Stomach smooth muscle (tissue), 2 donors: ENCODE measurements at regions not wholly inside any gene's neighbourhood (a gene's known extent, or its start where the extent isn't known, plus 50 kb on each side); places are given as distances from the start of the nearest gene placed in this dataset.
"Not testable (repeated sequence)": the region's sequence is repeated elsewhere in the genome, so short reads cannot be mapped to it uniquely, and the experiment has no call there.

Experiments
- H3K27ac ChIP-seq: one replicate; pipeline ENCODE4 v1.7.0; 2013; ENCODE audit warnings: mild to moderate bottlenecking, low read length, inconsistent platforms
- H3K27me3 ChIP-seq, 2 donors: one replicate each; pipeline ENCODE4 v1.7.0; 2013; ENCODE audit warnings: low read length in 2 of 2; ENCODE audit not compliant: insufficient read depth in 2 of 2, control insufficient read depth in 1 of 2
- H3K36me3 ChIP-seq, 2 donors: one replicate each; pipeline ENCODE4 v1.7.0; 2013; ENCODE audit warnings: low read length in 2 of 2; ENCODE audit not compliant: control insufficient read depth in 2 of 2, insufficient read depth in 2 of 2
- H3K4me1 ChIP-seq: one replicate; pipeline ENCODE4 v1.7.0; 2013; ENCODE audit warnings: low read length; ENCODE audit not compliant: control insufficient read depth, insufficient read depth
- H3K4me3 ChIP-seq, 2 donors: one replicate each; pipeline ENCODE4 v1.7.0; 2013; ENCODE audit warnings: low read length in 2 of 2
- H3K9ac ChIP-seq, 2 donors: one replicate each; pipeline ENCODE4 v1.7.0; 2013; ENCODE audit warnings: low read length in 2 of 2, mild to moderate bottlenecking in 1 of 2
- H3K9me3 ChIP-seq, 2 donors: one replicate each; pipeline ENCODE4 v1.7.0; 2013; ENCODE audit warnings: low read length in 2 of 2; ENCODE audit not compliant: control insufficient read depth in 2 of 2
- donor health status: healthy.
- donor health status: Pancreatic carcinoma.

DNA sequence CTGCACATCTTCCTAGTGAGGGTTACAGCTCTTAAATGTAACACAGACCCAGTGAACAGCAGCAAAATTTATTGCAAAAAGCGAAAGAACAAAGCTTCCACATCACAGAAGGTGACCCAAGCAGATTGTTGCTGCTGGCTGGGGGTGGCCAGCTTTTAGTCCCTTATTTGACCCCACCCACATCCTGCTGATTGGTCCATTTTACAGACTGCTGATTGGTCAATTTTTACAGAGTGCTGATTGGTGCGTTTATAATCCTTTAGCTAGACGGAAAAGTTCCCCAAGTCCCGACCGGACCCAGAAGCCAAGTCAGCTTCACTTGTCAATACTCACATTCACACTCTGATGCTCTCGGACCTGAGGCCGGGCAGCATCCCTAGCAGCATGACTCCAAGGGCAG, 154.5 kb upstream of the ATP10A start:
- H3K36me3 ChIP-seq = no peaks in the 10 kb centered on the region
- H3K27me3 ChIP-seq = peaks cover 0 to 3% of the 10 kb centered on the region in 2 donors
- no peak overlapping the region for H3K9ac ChIP-seq
- no peaks in the 10 kb centered on the region for H3K4me1 ChIP-seq
- H3K4me3 ChIP-seq = no peak overlapping the region
- no peaks in the 10 kb centered on the region for H3K9me3 ChIP-seq
- no peak overlapping the region for H3K27ac ChIP-seq

DNA sequence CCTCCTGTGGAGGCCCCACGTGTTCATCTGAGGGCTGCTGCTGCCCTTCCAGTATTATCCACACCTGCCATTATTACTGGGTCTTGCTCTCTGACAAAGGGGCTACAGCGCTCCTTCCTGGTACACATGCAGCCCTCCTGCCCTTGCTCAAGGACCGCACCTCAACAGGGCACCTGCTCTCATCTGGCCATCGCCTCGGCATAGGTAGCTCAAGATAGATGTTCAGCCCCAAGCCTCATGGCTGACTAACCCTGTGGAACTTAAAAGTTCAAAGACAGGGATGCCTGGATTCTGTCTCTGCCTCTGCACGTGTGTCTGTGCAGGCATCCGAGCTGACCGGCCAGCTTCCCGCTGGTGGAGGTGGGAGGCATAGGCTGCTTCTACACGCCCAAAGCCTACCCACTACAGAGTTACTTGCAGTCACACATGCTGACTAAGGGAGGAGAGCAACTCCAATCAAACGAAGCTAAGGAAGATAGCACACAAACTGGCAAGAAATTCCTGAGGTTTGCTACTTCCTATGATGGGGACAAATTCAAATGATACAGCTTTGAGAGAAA, 152.5 kb upstream of the ATP10A start:
- no peaks in the 10 kb centered on the region for H3K36me3 ChIP-seq
- no peak overlapping the region for H3K27ac ChIP-seq
- no peaks in the 10 kb centered on the region for H3K9me3 ChIP-seq
- H3K4me1 ChIP-seq = no peaks in the 10 kb centered on the region
- H3K27me3 ChIP-seq = peaks cover 0 to 3% of the 10 kb centered on the region in 2 donors
- H3K9ac ChIP-seq = no peak overlapping the region
- no peak overlapping the region for H3K4me3 ChIP-seq

DNA sequence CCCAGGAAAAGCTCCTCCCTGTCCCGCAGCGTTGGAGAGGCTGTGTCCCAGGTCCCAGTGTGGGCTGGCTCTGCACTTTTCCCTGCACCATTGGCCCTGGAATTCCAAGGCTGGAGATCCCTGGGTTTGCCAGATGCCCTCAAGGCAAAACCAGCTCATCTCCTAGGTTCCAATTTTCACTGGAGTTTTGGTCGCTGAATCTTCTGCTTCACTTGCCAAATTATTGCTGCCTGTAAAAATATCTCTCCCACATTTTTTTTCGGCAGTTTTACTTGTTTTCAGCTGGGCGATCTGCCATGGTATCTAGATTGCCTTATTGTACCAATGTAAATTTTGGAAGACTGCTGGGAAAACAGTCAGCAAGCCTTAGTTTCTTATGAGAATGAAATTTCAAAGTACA, 150.9 kb upstream of the ATP10A start:
- no peaks in the 10 kb centered on the region for H3K9me3 ChIP-seq
- H3K4me1 ChIP-seq = no peaks in the 10 kb centered on the region
- no peak overlapping the region for H3K4me3 ChIP-seq
- no peak overlapping the region for H3K27ac ChIP-seq
- H3K36me3 ChIP-seq = no peaks in the 10 kb centered on the region
- H3K9ac ChIP-seq = no peak overlapping the region
- peaks cover 0 to 3% of the 10 kb centered on the region in 2 donors for H3K27me3 ChIP-seq

DNA sequence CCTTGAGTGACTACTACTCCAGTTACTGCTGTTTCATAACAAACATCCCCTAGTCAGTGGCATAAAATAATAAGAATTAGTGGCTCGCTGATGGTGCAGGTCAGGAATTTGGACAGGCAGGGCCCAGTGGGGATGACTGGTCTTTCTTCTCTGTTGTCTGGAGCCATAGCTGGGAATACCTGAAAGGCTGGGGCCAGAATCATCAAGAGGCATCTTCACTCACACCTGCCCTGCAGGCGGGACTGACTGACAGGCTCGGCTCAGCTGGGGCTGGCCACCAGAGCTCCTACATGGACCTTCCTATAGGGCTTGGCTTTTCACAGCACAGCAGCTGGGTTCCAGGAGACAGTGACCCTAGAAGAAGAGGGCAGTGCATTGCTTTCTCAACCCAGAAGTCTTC, 148.8 kb upstream of the ATP10A start:
- Histone ChIP-seq H3K27me3 (peaks cover 0 to 3% of the 10 kb centered on the region in 2 donors), H3K4me1 (no peaks in the 10 kb centered on the region), H3K4me3 (no peak overlapping the region)

DNA sequence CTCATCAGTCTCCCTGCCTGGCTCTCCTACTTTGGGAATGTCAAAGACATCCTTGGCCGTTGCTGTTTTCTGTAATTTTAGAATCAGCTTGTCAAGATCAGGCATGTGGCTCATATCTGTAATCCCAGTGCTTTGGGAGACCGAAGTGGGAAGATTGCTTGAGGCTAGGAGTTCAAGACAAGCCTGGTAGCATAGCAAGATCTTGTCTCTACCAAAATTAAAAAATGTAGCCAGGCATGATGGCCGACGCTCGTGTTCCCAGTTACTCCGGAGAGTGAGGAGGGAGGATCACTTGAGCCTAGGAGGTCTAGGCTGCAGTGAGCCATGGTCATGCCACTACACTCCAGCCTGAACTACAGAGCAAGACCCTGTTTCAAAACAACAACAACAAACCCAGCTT, 144.0 kb upstream of the ATP10A start:
- no peaks in the 10 kb centered on the region for H3K9me3 ChIP-seq
- H3K27me3 ChIP-seq = no peaks in the 10 kb centered on the region
- H3K4me1 ChIP-seq = no peaks in the 10 kb centered on the region
- no peak overlapping the region for H3K9ac ChIP-seq
- no peaks in the 10 kb centered on the region for H3K36me3 ChIP-seq
- H3K27ac ChIP-seq = no peak overlapping the region
- H3K4me3 ChIP-seq = no peak overlapping the region

More for the DNA sequence above, 148.8 kb upstream of the ATP10A start:
- Histone ChIP-seq H3K36me3 (no peaks in the 10 kb centered on the region), H3K27ac (no peak overlapping the region), H3K9ac (no peak overlapping the region), H3K9me3 (no peaks in the 10 kb centered on the region)

DNA sequence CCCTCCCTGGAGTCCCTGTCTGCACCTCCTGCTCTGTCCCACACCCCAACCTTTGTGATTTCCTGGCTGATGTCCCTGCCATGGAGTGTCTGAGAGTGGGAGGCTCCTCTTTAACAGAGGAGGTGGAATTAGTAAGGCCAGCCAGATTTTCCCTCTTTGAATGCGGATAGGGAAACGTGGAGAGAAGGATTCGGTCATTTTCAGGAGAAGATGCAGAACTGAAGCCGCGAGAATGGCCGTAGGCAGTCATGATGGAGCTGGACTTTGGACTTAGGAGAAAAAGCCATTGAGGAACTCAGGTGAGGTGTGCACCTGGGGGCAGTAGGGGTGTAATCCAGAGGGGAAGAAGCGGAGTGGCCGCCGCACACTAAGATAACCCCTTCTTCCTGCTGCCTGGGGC, 138.1 kb upstream of the ATP10A start:
- no peak overlapping the region for H3K9ac ChIP-seq
- H3K27ac ChIP-seq = no peak overlapping the region
- no peaks in the 10 kb centered on the region for H3K27me3 ChIP-seq
- no peak overlapping the region for H3K4me3 ChIP-seq
- no peaks in the 10 kb centered on the region for H3K36me3 ChIP-seq
- H3K4me1 ChIP-seq = no peaks in the 10 kb centered on the region
- no peaks in the 10 kb centered on the region for H3K9me3 ChIP-seq

DNA sequence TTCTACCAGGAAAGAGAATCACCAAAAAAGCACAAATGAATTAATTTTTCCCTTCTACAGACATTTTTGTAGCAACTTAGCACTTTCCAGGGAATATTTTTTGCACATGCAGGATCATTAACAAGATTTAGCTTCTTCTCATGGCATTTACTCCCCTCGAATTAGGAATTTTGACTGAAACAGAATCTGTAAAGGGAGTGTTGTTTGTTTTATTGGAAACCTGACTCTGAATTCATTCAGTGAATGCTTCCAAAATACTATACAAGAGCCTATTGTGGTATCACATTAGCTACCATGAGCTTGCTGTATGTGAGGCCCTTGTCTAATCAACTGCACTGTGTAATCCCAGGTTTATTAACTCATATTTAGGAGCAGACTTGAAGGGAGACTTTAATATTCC, 130.4 kb upstream of the ATP10A start:
- no peak overlapping the region for H3K27ac ChIP-seq
- H3K9me3 ChIP-seq = no peaks in the 10 kb centered on the region
- no peaks in the 10 kb centered on the region for H3K27me3 ChIP-seq
- no peak overlapping the region for H3K4me3 ChIP-seq
- no peak overlapping the region for H3K9ac ChIP-seq
- H3K4me1 ChIP-seq = no peaks in the 10 kb centered on the region
- H3K36me3 ChIP-seq = no peaks in the 10 kb centered on the region

DNA sequence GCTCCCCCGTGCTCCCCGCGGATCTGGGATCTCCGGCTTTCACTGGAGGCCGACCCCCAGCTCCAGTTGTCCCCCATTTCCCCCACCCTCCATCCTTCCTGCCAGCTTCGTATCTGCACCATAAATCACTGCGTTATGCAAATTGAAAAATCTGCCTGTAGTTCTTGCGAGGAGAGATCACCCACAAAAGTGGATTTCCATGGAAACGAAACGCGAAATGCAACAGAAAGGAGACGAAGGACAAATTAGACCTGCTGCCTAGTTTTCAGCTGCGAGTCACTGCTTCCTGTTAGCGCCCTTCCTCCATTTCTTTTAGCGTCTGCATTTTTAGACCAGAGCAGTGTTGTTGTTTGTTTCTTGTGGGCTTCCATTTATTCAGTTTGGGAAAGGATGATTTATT, 127.1 kb upstream of the ATP10A start:
- Histone ChIP-seq H3K9ac (no peak overlapping the region), H3K9me3 (no peaks in the 10 kb centered on the region), H3K4me1 (no peaks in the 10 kb centered on the region), H3K36me3 (no peaks in the 10 kb centered on the region), H3K4me3 (no peak overlapping the region), H3K27ac (no peak overlapping the region), H3K27me3 (no peaks in the 10 kb centered on the region)

DNA sequence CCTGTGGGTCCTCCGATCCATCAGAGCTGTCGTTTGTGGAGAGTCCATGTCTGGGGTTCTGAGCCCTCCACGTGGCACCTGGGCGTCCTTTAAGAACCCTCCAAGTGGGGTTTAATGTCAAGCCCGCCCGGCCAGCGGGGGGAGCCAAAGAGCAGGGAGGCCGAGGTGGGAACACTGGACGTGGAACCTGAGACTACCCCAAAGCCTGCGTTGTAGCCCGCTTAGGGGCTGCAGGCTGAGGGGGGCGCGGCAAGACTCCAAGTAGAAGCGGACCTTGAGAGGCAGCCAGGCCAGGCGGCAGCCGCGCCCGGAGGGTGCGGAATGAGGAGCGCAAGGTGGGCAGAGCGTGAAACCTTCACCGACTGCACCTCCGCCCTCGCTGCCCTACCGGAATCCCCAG, 126.2 kb upstream of the ATP10A start:
- no peaks in the 10 kb centered on the region for H3K4me1 ChIP-seq
- H3K27ac ChIP-seq = no peak overlapping the region
- no peak overlapping the region for H3K4me3 ChIP-seq
- no peaks in the 10 kb centered on the region for H3K27me3 ChIP-seq
- H3K9me3 ChIP-seq = no peaks in the 10 kb centered on the region
- no peak overlapping the region for H3K9ac ChIP-seq
- no peaks in the 10 kb centered on the region for H3K36me3 ChIP-seq

DNA sequence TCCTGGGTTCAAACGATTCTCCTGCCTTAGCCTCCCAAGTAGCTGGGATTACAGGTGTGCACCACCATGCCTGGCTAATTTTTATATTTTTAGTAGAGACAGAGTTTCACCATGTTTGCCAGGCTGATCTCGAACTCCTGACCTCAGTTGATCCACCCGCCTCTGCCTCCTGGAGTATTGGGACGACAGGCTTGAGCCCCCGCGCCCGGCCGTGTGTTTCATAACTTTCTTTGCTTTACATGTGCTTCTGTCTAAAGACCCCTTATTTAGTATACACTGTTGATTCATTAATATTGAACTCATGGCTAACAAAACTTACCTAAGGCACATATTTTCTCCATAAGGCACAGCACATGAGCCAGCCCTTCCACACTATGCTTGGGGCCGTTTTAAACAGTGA, 125.6 kb upstream of the ATP10A start:
- H3K4me3 ChIP-seq, H3K36me3 ChIP-seq, H3K27me3 ChIP-seq, H3K9ac ChIP-seq, H3K4me1 ChIP-seq, H3K9me3 ChIP-seq, H3K27ac ChIP-seq: not testable (repeated sequence)

DNA sequence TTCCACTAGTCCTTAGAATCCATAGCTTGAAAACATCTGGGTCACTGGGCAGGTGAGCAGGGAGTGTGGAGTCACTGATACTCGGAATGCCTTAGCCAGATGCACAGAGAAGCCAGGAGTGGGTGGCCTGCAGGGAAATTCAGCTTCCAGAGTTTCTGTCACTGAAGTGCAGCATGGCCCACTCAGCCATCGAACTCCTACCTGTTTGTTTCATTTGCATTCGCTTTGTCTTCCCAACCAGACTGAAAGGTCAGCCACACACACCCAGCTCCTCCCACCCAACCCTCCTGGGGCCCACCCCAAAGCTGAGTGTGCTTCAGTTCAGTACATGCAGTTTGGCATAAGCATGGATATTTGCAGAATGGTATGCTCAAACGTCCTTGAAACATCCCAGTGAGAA, 124.5 kb upstream of the ATP10A start:
- no peak overlapping the region for H3K4me3 ChIP-seq
- no peaks in the 10 kb centered on the region for H3K36me3 ChIP-seq
- no peak overlapping the region for H3K9ac ChIP-seq
- H3K9me3 ChIP-seq = no peaks in the 10 kb centered on the region
- H3K27me3 ChIP-seq = no peaks in the 10 kb centered on the region
- H3K4me1 ChIP-seq = no peaks in the 10 kb centered on the region
- H3K27ac ChIP-seq = no peak overlapping the region
